ENCODE measurements at regions not wholly inside any gene's neighbourhood (a gene's known extent, or its start where the extent isn't known, plus 50 kb on each side); places are given as distances from the start of the nearest gene placed in this dataset.

GRCh38 chr14:30317729-30318128, 241.2 kb upstream of the G2E3 start:
- Histone ChIP-seq H3K36me3 (ENCODE audit: control insufficient read depth, insufficient read depth, low read length) (no peaks in the 10 kb centered on the region), H3K4me3 (ENCODE audit: low read length) (no peak overlapping the region), H3K27ac (ENCODE audit: low read length) (no peak overlapping the region), H3K9me3 (replicated peaks; ENCODE audit: control insufficient read depth, low read depth, low read length) (peaks cover 4% of the 10 kb centered on the region), H3K4me1 (ENCODE audit: control insufficient read depth, insufficient read depth, low read length) (no peaks in the 10 kb centered on the region), H3K27me3 (ENCODE audit: control insufficient read depth, insufficient read depth, low read length) (no peaks in the 10 kb centered on the region)
- 78% methylated on average over 3 of the region's 4 CpGs for WGBS (ENCODE audit: insufficient coverage)
- no peak for DNase-seq

- Histone ChIP-seq H3K9me3 (replicated peaks; ENCODE audit: control insufficient read depth, low read depth, low read length) (no peaks in the 10 kb centered on the region), H3K4me1 (ENCODE audit: control insufficient read depth, insufficient read depth, low read length) (no peaks in the 10 kb centered on the region), H3K27ac (ENCODE audit: low read length) (no peak overlapping the region), H3K27me3 (ENCODE audit: control insufficient read depth, insufficient read depth, low read length) (no peaks in the 10 kb centered on the region), H3K36me3 (ENCODE audit: control insufficient read depth, insufficient read depth, low read length) (no peaks in the 10 kb centered on the region), H3K4me3 (ENCODE audit: low read length) (no peak overlapping the region)
- no peak for DNase-seq
- 67% methylated on average over 1 of the region's 1 CpG for WGBS (ENCODE audit: insufficient coverage)
These were observed 236.1 kb upstream of the G2E3 start for GRCh38 chr14:30322819-30323218.

GRCh38 chr14:30330033-30330432, 228.9 kb upstream of the G2E3 start:
- Histone ChIP-seq H3K27me3 (ENCODE audit: control insufficient read depth, insufficient read depth, low read length) (no peaks in the 10 kb centered on the region), H3K36me3 (ENCODE audit: control insufficient read depth, insufficient read depth, low read length) (no peaks in the 10 kb centered on the region), H3K4me1 (ENCODE audit: control insufficient read depth, insufficient read depth, low read length) (no peaks in the 10 kb centered on the region), H3K4me3 (ENCODE audit: low read length) (no peak overlapping the region), H3K9me3 (replicated peaks; ENCODE audit: control insufficient read depth, low read depth, low read length) (no peaks in the 10 kb centered on the region), H3K27ac (ENCODE audit: low read length) (no peak overlapping the region)
- DNase-seq = no peak
- WGBS (ENCODE audit: insufficient coverage) = no CpG with 5 or more reads among the region's 6 CpGs

- no peak overlapping the region for H3K27ac ChIP-seq (ENCODE audit: low read length)
- no peaks in the 10 kb centered on the region for H3K36me3 ChIP-seq (ENCODE audit: control insufficient read depth, insufficient read depth, low read length)
- H3K9me3 ChIP-seq (replicated peaks; ENCODE audit: control insufficient read depth, low read depth, low read length) = no peaks in the 10 kb centered on the region
- H3K4me3 ChIP-seq (ENCODE audit: low read length) = no peak overlapping the region
- no peaks in the 10 kb centered on the region for H3K27me3 ChIP-seq (ENCODE audit: control insufficient read depth, insufficient read depth, low read length)
- no peak for DNase-seq
- no peaks in the 10 kb centered on the region for H3K4me1 ChIP-seq (ENCODE audit: control insufficient read depth, insufficient read depth, low read length)
These were observed 228.5 kb upstream of the G2E3 start for GRCh38 chr14:30330445-30330844.

- Histone ChIP-seq H3K36me3 (ENCODE audit: control insufficient read depth, insufficient read depth, low read length) (no peaks in the 10 kb centered on the region), H3K27ac (ENCODE audit: low read length) (no peak overlapping the region), H3K9me3 (replicated peaks; ENCODE audit: control insufficient read depth, low read depth, low read length) (no peaks in the 10 kb centered on the region), H3K4me1 (ENCODE audit: control insufficient read depth, insufficient read depth, low read length) (no peaks in the 10 kb centered on the region), H3K27me3 (ENCODE audit: control insufficient read depth, insufficient read depth, low read length) (no peaks in the 10 kb centered on the region), H3K4me3 (ENCODE audit: low read length) (no peak overlapping the region)
- DNase-seq = no peak
These were observed 227.9 kb upstream of the G2E3 start for GRCh38 chr14:30331030-30331429.

- no peak for DNase-seq
- Histone ChIP-seq H3K36me3 (ENCODE audit: control insufficient read depth, insufficient read depth, low read length) (no peaks in the 10 kb centered on the region), H3K4me1 (ENCODE audit: control insufficient read depth, insufficient read depth, low read length) (no peaks in the 10 kb centered on the region), H3K27me3 (ENCODE audit: control insufficient read depth, insufficient read depth, low read length) (no peaks in the 10 kb centered on the region), H3K9me3 (replicated peaks; ENCODE audit: control insufficient read depth, low read depth, low read length) (no peaks in the 10 kb centered on the region), H3K27ac (ENCODE audit: low read length) (no peak overlapping the region), H3K4me3 (ENCODE audit: low read length) (no peak overlapping the region)
These were observed 226.6 kb upstream of the G2E3 start for GRCh38 chr14:30332374-30332773.

- Histone ChIP-seq H3K27me3 (ENCODE audit: control insufficient read depth, insufficient read depth, low read length) (no peaks in the 10 kb centered on the region), H3K36me3 (ENCODE audit: control insufficient read depth, insufficient read depth, low read length) (no peaks in the 10 kb centered on the region), H3K4me1 (ENCODE audit: control insufficient read depth, insufficient read depth, low read length) (no peaks in the 10 kb centered on the region), H3K9me3 (replicated peaks; ENCODE audit: control insufficient read depth, low read depth, low read length) (no peaks in the 10 kb centered on the region), H3K27ac (ENCODE audit: low read length) (no peak overlapping the region), H3K4me3 (ENCODE audit: low read length) (no peak overlapping the region)
- DNase-seq = no peak
- WGBS (ENCODE audit: insufficient coverage) = no CpG with 5 or more reads among the region's 2 CpGs
These were observed 225.0 kb upstream of the G2E3 start for GRCh38 chr14:30333934-30334333.

- DNase-seq = peak; percentile 12
- Histone ChIP-seq H3K4me1 (ENCODE audit: control insufficient read depth, insufficient read depth, low read length) (no peaks in the 10 kb centered on the region), H3K27ac (ENCODE audit: low read length) (no peak overlapping the region)
These were observed 221.5 kb upstream of the G2E3 start for GRCh38 chr14:30337456-30337855.

GRCh38 chr14:30339311-30339901, 219.6 kb upstream of the G2E3 start:
- H3K36me3 ChIP-seq (ENCODE audit: control insufficient read depth, insufficient read depth, low read length) = no peaks in the 10 kb centered on the region
- no peak for DNase-seq
- H3K4me3 ChIP-seq (ENCODE audit: low read length) = no peak overlapping the region
- H3K27ac ChIP-seq (ENCODE audit: low read length) = no peak overlapping the region
- H3K4me1 ChIP-seq (ENCODE audit: control insufficient read depth, insufficient read depth, low read length) = no peaks in the 10 kb centered on the region
- 77% methylated on average over 4 of the region's 6 CpGs for WGBS (ENCODE audit: insufficient coverage)
- no peaks in the 10 kb centered on the region for H3K9me3 ChIP-seq (replicated peaks; ENCODE audit: control insufficient read depth, low read depth, low read length)
- no peaks in the 10 kb centered on the region for H3K27me3 ChIP-seq (ENCODE audit: control insufficient read depth, insufficient read depth, low read length)

More at GRCh38 chr14:30337456-30337855, 221.5 kb upstream of the G2E3 start:
- WGBS (ENCODE audit: insufficient coverage) = 60% methylated on average over 1 of the region's 5 CpGs
- H3K27me3 ChIP-seq (ENCODE audit: control insufficient read depth, insufficient read depth, low read length) = no peaks in the 10 kb centered on the region
- no peaks in the 10 kb centered on the region for H3K36me3 ChIP-seq (ENCODE audit: control insufficient read depth, insufficient read depth, low read length)
- no peaks in the 10 kb centered on the region for H3K9me3 ChIP-seq (replicated peaks; ENCODE audit: control insufficient read depth, low read depth, low read length)
- H3K4me3 ChIP-seq (ENCODE audit: low read length) = no peak overlapping the region

- Histone ChIP-seq H3K27me3 (ENCODE audit: control insufficient read depth, insufficient read depth, low read length) (no peaks in the 10 kb centered on the region), H3K36me3 (ENCODE audit: control insufficient read depth, insufficient read depth, low read length) (no peaks in the 10 kb centered on the region), H3K9me3 (replicated peaks; ENCODE audit: control insufficient read depth, low read depth, low read length) (no peaks in the 10 kb centered on the region), H3K4me1 (ENCODE audit: control insufficient read depth, insufficient read depth, low read length) (no peaks in the 10 kb centered on the region), H3K4me3 (ENCODE audit: low read length) (no peak overlapping the region), H3K27ac (ENCODE audit: low read length) (no peak overlapping the region)
- WGBS (ENCODE audit: insufficient coverage) = no CpG with 5 or more reads among the region's 1 CpG
- DNase-seq = peak; percentile 57
These were observed 218.5 kb upstream of the G2E3 start for GRCh38 chr14:30340495-30340894.

- Histone ChIP-seq H3K9me3 (replicated peaks; ENCODE audit: control insufficient read depth, low read depth, low read length) (no peaks in the 10 kb centered on the region), H3K27me3 (ENCODE audit: control insufficient read depth, insufficient read depth, low read length) (no peaks in the 10 kb centered on the region), H3K36me3 (ENCODE audit: control insufficient read depth, insufficient read depth, low read length) (no peaks in the 10 kb centered on the region), H3K4me3 (ENCODE audit: low read length) (no peak overlapping the region), H3K4me1 (ENCODE audit: control insufficient read depth, insufficient read depth, low read length) (no peaks in the 10 kb centered on the region), H3K27ac (ENCODE audit: low read length) (no peak overlapping the region)
- DNase-seq = no peak
- WGBS (ENCODE audit: insufficient coverage) = no CpG with 5 or more reads among the region's 1 CpG
These were observed 213.4 kb upstream of the G2E3 start for GRCh38 chr14:30345511-30345910.

All from muscle of leg (tissue), 3 donors.